HG02763 (cell line): ENCODE measurements at regions not wholly inside any gene's neighbourhood (a gene's known extent, or its start where the extent isn't known, plus 50 kb on each side); places are given as distances from the start of the nearest gene placed in this dataset.

Experiments used
- ATAC-seq: cut with Tn5 transposase; IDR thresholded peaks from one replicate; pipeline ENCODE4 v1.9.1; 2021; ENCODE audit warnings: mild to moderate bottlenecking, moderate library complexity; ENCODE audit not compliant: unreplicated experiment

- no peak for ATAC-seq
Observed at GRCh38 chr4:57924951-57925350, 814.8 kb upstream of the IGFBP7 start.

GRCh38 chr4:57916479-57916878 lies 806.3 kb upstream of the IGFBP7 start:
- no peak for ATAC-seq

- ATAC-seq: no peak
Observed at GRCh38 chr4:57911203-57911602, 801.0 kb upstream of the IGFBP7 start.

- ATAC-seq: no peak
Observed at GRCh38 chr4:57910151-57910550, 800.0 kb upstream of the IGFBP7 start.

GRCh38 chr4:57905965-57906364 lies 795.8 kb upstream of the IGFBP7 start:
- no peak for ATAC-seq

- ATAC-seq: no peak
Observed at GRCh38 chr4:57877047-57877458, 766.9 kb upstream of the IGFBP7 start.

GRCh38 chr4:57875829-57876392 lies 765.7 kb upstream of the IGFBP7 start:
- no peak for ATAC-seq

GRCh38 chr4:57866468-57867171 lies 756.4 kb upstream of the IGFBP7 start:
- ATAC-seq: no peak

- ATAC-seq: peak; percentile 89
Observed at GRCh38 chr4:57865264-57865663, 755.1 kb upstream of the IGFBP7 start.

- peak; percentile 76 for ATAC-seq
Observed at GRCh38 chr4:57854748-57855147, 744.6 kb upstream of the IGFBP7 start.

- ATAC-seq: no peak
Observed at GRCh38 chr4:57850141-57850540, 740.0 kb upstream of the IGFBP7 start.

- no peak for ATAC-seq
Observed at GRCh38 chr4:57832083-57832482, 721.9 kb upstream of the IGFBP7 start.

GRCh38 chr4:57789666-57790065 lies 679.5 kb upstream of the IGFBP7 start:
- ATAC-seq: no peak

- no peak for ATAC-seq
Observed at GRCh38 chr4:57777876-57778275, 667.7 kb upstream of the IGFBP7 start.

- no peak for ATAC-seq
Observed at GRCh38 chr4:57774681-57775080, 664.5 kb upstream of the IGFBP7 start.

GRCh38 chr4:57774171-57774570 lies 664.0 kb upstream of the IGFBP7 start:
- no peak for ATAC-seq

GRCh38 chr4:57766341-57766740 lies 656.2 kb upstream of the IGFBP7 start:
- no peak for ATAC-seq

GRCh38 chr4:57764856-57765255 lies 654.7 kb upstream of the IGFBP7 start:
- no peak for ATAC-seq

- ATAC-seq: no peak
Observed at GRCh38 chr4:57763070-57763469, 652.9 kb upstream of the IGFBP7 start.

- no peak for ATAC-seq
Observed at GRCh38 chr4:57740625-57741190, 630.5 kb upstream of the IGFBP7 start.

GRCh38 chr4:57736781-57737180 lies 626.6 kb upstream of the IGFBP7 start:
- no peak for ATAC-seq

GRCh38 chr4:57734104-57734670 lies 624.0 kb upstream of the IGFBP7 start:
- no peak for ATAC-seq
